NCI-H2107 treated with DMSO at 0.1 percent for 48 hours (cell line): ENCODE measurements at regions not wholly inside any gene's neighbourhood (a gene's known extent, or its start where the extent isn't known, plus 50 kb on each side); places are given as distances from the start of the nearest gene placed in this dataset.

Source experiments
- DNase-seq: peaks from one replicate; lab custom pipeline; 2025; ENCODE audit not compliant: unreplicated experiment; lab: John Stamatoyannopoulos, UW

GRCh38 chr5:110027527-110028322, 338.0 kb downstream of the MAN2A1 start:
- DNase-seq: no peak

DNA sequence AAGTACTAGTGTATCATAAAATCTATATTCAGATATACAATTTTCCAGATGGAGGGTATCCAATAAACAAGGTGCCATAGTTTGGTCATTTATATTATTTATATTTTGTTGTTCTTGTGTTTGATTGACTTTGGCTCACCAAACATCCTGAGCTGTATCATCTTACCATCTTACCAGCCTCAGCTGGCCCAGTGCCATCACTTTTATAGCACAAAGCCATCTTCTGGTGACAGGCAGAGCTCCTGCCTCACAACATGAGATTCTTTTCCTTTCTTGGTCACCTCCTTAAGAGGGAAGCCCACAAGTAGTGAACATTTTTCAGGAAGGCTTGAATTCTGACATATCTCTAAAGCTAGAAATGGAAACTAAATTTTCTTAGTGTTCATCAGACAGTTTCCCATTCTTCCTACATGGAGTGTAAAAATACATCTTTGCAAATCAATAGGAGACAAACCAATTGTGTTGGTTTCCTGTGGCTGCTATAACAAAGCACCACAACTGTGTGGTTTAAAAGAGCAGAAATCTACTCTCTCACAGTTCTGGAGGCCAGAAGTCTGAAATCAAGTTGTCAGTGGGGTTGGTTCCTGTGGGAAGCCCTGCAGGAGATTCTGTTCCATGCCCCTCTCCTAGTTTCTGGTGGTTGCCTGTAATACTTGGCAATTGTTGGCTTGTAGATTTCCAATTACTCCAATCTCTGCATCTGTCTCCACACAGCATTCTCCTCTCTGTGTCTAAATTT, 341.8 kb downstream of the MAN2A1 start:
- DNase-seq: no peak

GRCh38 chr5:110032376-110032775, 342.6 kb downstream of the MAN2A1 start:
- no peak for DNase-seq

DNA sequence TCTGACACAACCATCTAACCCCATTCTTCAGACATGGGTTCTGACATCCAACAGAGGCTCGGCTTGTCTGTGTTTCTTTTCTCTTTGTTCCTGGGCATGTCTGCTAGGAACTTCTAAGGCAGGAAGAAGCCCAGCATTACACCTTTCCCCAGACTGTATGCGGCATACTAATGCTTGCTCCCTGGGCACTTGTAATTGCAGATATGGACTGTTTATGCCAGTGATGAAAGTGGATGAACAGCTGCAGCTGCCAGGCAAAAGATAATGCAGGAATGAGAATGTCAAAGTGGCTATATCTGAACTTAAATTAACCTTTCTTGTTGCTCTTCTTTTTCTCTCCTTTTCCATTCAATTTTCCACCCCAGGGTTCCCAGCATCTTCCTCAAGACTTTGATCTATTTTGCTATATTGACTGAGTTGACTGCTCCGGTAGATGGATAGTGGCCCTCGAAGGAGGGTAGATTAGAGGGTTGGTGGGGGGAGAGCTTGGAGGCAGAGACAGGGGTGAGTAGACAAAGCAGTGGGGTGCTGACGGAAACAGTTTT, 344.4 kb downstream of the MAN2A1 start:
- DNase-seq: no peak

DNA sequence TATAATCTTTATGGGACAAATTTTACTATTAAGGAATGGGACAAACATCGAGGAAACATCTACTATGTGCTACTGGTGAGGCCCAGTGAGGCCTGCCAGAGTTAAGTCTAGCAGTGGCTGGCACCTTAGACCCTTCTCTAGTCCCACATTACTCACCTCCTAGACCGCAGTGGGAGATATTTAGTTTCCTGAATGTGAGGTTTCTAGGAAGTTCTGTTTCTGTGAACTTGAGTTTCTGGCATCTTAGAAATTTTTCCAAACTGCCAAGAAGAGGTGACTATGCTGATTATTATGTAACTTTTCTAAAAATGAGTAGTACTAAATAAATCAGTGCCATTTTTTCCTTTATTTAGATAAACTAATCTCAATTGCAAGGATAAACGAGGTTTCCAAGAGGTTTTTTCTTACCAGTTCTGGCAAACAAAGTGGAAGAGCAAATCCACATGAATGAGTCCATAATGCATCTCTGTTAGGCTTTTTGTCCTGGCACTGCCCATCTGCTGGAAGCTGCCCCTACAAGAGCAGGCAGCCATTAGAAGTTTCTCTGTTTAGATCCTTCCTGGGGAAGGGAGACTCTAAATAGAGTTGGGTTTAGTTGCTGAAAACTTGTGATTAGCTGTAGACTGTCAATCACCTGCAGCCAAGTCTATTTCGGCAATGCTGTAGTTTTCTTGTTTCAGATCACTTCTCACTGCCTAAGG, 348.7 kb downstream of the MAN2A1 start:
- DNase-seq: no peak

- DNase-seq: no peak
Measured at GRCh38 chr5:110040178-110040577, 350.5 kb downstream of the MAN2A1 start.

GRCh38 chr5:110043025-110043424, 353.3 kb downstream of the MAN2A1 start:
- no peak for DNase-seq

DNA sequence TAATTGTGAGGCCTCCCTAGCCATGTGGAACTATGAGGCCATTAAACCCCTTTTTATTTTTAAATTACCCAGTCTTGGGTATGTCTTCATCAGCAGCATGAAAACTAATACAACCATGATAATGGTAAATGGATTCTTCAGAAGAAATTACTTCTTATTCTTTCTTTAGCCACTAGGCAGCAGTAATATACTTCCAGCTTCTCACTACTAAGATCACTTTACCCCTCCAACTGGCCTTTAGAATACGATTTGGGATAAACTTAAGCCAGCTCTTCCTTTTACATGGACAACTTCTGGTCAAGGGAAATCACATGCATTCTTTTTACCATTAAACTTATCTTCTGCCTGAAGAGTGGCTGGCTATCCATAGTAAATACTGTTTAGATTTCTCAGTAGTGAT, 355.4 kb downstream of the MAN2A1 start:
- no peak for DNase-seq

DNA sequence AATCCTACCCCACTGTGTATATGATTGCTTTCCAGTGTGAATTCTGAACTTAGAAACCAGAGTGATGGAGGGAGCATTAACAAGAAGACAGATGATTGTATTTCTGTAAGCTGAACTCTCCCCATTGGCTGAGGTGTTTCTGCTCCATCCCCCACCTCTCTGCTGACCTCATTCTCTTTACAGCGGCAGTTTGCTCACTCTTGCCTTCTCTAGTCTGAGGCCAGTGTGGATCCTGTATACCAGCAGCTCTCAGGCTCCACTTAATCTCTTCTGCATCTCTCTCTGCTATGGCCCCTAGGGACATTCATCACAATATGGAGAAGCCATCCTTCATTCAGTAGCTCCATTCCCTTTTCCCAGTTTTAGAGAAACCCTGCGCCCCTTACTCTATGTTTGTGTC, 358.8 kb downstream of the MAN2A1 start:
- peak; percentile 48 for DNase-seq

DNA sequence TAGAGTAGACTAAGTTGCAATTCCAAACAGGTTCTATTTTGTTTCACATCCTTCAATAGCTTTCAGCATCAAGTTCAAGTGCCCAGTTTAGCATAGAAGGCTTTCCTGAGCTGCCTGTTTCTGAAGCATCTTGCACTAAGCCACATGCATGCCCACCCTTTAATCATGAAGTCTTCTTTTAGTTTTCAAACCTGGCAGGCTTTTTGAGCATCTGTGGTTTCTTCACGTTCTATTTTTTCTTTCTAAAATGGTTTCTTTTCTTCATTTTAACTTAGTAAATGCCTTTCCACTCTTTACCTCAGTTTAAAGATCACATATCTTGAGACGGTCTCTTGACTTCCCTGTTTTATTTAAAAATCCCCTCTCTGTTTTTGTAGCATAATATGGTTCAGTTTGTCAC, 360.1 kb downstream of the MAN2A1 start:
- no peak for DNase-seq

DNA sequence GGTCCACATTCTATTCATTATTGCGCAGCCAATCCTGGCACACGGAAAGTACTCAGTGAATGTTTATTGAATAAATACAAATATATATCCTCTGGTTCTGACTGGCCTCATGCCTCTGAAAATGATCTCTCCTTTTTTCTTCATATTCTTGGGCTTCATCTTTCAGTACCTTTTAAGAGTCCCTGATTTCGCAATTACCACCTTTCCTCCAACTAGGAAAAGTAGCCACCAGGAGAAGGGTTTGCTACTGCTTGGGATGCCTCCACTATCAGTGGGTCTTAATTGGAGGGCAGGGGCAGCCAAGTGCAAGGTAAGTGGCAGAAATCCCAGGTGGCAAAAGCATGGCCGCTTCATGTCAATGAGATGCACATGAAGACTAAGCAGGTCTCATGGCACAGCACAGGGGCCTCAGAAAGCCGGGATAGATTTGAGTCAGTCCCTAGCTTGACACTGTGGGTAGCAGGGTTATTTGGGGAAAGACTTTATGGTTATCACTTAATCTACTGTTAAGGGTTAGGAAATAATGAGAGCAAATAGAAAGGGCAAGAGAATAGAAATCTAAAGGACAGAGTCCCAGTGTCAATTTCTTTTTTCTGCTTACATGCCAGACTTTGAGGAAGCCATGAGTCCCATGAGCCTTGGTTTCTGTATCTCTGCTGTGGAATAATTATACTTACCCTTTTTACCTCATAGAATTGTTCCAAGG, 361.1 kb downstream of the MAN2A1 start:
- no peak for DNase-seq

- no peak for DNase-seq
Measured at GRCh38 chr5:110053205-110053604, 363.5 kb downstream of the MAN2A1 start.

DNA sequence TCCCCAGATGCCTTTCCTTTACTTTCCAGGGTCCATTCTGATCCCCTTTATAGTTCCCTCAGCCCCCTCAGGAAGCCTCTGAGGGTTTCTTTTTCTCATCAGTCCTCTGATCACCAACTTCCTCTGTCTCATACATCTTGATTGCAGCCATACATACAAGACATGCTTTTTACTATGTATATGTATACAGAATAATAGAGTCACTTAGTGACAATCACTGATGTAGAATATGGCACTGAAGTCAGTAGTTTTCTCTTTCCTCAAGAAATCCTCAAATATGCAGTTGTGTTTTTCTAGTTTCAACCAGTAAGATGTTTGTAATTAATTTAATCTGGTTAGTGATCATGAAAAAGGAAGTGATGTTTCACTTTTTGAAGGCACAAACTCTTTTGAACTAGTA, 364.1 kb downstream of the MAN2A1 start:
- DNase-seq: no peak

- DNase-seq: peak; percentile 53
Measured at GRCh38 chr5:110054240-110054639, 364.5 kb downstream of the MAN2A1 start.

DNA sequence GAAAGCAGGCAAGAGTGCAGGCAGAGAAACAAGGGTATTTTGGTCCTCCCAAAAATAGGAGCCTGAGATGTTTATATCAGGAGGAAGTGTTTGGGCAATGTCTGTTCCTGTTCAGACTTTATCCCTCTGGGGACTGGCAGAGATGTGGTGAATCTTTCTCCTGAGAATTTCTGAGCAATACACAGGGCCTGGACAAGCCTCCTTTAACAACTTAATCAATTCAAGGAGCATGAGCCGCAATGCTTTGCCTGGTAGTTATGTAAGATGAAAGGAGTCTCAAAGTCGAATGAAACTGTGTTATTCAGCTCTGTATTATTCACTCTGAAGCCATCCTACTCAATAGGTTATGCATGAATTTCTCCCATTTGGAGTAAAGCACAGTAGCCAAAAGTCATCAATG, 365.6 kb downstream of the MAN2A1 start:
- no peak for DNase-seq

DNA sequence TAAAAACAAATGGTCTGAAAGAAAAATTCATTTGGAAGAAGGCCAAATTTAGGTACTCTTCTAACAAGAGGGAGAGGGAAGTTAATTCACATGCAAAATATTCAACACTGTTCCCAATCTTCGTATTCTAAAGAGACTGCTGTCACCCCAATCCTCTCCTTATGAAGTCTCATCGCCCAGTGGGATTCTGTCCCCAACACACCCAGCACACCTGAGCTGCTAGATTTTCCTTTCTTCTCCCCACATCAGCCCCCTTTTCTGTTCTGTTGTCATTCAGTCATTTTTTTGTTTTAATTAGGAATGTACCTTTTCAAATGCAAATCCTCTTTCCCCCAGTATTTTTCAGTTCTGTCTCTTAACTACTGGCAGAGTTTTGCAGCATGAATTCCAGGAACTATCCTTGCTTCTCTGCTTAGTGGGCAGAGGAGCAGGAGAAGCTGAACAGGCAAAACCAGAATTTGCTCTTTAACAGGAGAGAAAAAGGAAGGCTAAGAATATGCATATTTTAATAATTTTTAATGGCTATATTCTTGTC, 366.9 kb downstream of the MAN2A1 start:
- DNase-seq: no peak

DNA sequence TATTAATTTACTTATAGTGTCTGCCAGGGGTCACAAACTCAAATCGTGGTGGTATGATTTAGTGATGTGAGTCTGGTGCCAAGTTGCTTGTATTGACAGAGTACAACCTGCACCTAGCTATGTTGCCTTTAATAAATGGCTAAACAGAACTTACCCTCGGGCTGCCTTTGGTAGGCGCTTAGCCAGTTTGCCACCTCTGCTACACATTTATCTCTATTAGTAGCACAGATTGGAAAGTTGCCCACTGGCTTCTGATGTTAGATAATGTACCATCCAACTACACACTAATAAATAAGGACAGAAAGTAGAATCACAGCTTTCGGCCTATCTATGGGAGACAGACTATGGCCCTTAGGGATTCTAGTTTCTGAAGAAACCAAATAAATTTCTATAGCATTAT, 368.4 kb downstream of the MAN2A1 start:
- no peak for DNase-seq

DNA sequence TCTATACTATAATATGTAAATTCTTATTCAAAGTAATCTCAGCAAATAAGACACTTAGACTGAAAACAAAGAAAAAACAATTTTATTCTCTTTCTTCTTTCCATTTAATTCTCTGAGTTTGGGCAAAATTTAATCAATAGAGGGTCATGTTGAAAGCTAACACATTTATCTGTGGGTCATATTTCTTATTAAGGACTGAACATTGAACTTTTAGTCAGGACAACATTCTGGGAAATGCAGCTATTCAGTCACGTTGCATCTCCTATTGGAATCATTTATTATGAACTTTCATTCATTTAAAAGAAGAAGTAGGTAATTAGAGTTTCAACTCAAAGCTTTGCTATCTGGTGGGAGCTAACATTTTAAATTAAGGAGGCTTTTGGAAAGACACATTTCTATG, 372.5 kb downstream of the MAN2A1 start:
- DNase-seq: no peak

- DNase-seq: no peak
Measured at GRCh38 chr5:110063640-110064602, 374.2 kb downstream of the MAN2A1 start.
